Brain microvascular endothelial cell (primary cell): ENCODE measurements at regions not wholly inside any gene's neighbourhood (a gene's known extent, or its start where the extent isn't known, plus 50 kb on each side); places are given as distances from the start of the nearest gene placed in this dataset.

Experiments
- DNase-seq: peaks from one replicate; pipeline ENCODE4 v3.0.0-alpha.2; 2020
- H3K27ac ChIP-seq: fragments of 250-450 bp; sonication (Bioruptor Pico); 2 replicates; pipeline ENCODE4 v1.5.1; 2020; ENCODE audit warnings: mild to moderate bottlenecking, moderate library complexity
- H3K27me3 ChIP-seq: fragments of 250-450 bp; sonication (Bioruptor Pico); replicated peaks from 2 replicates; pipeline ENCODE4 v1.5.1; 2020; ENCODE audit warnings: mild to moderate bottlenecking
- H3K36me3 ChIP-seq: fragments of 250-450 bp; sonication (Bioruptor Pico); replicated peaks from 2 replicates; pipeline ENCODE4 v1.5.1; 2020; ENCODE audit warnings: mild to moderate bottlenecking
- H3K4me3 ChIP-seq: 2 replicates; pipeline ENCODE4 v1.5.1; 2011; ENCODE audit warnings: low read depth, mild to moderate bottlenecking, control low read depth, low read length, moderate library complexity
- in situ Hi-C: cut with HindIII; loops from 2 replicates; pipeline ENCODE4 v1.10.0; 2017; ENCODE audit warnings: low sequenced_read_pairs, low pct_ligation_motif_present
- TF ChIP-seq, protein P1 (sequence below): IDR thresholded peaks from 2 replicates; pipeline ENCODE4 v1.5.1; 2011; ENCODE audit warnings: low read depth, mild to moderate bottlenecking, moderate library complexity, low read length, control low read depth, inconsistent platforms; ENCODE audit errors: missing control alignments

DNA sequence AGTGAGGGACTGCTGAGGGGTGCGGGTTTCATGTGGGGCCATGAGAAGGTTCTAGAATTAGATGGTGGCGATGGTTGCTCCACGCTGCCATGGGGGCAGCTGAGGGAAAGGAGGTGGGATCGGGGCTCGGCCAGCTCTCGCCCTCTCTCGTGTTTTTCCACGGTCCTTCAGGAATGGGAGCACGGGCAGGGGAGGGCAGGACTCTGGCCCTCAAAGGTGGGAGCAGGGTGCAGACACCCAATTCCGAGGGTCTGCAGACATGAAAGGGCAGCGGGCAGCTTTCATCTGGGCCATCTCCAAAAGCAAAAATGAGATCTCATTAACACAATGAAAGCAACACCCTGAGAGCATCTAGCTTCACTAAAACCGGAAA lies 53.4 kb upstream of the SALL3 start:
- in situ Hi-C loops, result no loop called here
- H3K27me3 ChIP-seq, result no peaks in the 10 kb centered on the region
- DNase-seq, result no peak
- TF ChIP-seq, protein P1, sequence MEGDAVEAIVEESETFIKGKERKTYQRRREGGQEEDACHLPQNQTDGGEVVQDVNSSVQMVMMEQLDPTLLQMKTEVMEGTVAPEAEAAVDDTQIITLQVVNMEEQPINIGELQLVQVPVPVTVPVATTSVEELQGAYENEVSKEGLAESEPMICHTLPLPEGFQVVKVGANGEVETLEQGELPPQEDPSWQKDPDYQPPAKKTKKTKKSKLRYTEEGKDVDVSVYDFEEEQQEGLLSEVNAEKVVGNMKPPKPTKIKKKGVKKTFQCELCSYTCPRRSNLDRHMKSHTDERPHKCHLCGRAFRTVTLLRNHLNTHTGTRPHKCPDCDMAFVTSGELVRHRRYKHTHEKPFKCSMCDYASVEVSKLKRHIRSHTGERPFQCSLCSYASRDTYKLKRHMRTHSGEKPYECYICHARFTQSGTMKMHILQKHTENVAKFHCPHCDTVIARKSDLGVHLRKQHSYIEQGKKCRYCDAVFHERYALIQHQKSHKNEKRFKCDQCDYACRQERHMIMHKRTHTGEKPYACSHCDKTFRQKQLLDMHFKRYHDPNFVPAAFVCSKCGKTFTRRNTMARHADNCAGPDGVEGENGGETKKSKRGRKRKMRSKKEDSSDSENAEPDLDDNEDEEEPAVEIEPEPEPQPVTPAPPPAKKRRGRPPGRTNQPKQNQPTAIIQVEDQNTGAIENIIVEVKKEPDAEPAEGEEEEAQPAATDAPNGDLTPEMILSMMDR, result no peak
- H3K27ac ChIP-seq, result no peak overlapping the region
- H3K4me3 ChIP-seq, result no peak overlapping the region
- no peaks in the 10 kb centered on the region for H3K36me3 ChIP-seq

DNA sequence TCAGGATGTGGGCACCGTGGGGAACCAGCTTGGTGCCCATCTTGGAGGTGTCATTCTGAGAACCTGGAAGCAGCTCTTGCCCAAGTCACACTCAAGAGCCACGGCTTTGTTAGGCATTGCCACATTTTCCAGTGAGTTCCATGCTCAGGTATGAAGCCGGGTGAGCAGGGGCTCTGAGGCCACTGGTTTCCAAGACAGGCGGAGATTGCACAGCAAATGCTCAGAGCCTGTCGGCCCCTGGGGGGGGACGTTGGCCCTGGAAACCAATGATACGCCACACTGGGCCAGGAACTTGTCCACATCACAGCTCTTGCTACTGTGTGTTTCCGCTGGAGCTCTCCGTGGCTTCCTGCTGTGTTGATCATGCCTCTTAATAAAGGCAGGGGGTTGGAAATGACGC lies 52.5 kb upstream of the SALL3 start:
- Histone ChIP-seq H3K4me3 (no peak overlapping the region), H3K27ac (no peak overlapping the region), H3K36me3 (no peaks in the 10 kb centered on the region), H3K27me3 (no peaks in the 10 kb centered on the region)
- in situ Hi-C loops, result no loop called here
- no peak for DNase-seq
- TF ChIP-seq, protein P1, result no peak

DNA sequence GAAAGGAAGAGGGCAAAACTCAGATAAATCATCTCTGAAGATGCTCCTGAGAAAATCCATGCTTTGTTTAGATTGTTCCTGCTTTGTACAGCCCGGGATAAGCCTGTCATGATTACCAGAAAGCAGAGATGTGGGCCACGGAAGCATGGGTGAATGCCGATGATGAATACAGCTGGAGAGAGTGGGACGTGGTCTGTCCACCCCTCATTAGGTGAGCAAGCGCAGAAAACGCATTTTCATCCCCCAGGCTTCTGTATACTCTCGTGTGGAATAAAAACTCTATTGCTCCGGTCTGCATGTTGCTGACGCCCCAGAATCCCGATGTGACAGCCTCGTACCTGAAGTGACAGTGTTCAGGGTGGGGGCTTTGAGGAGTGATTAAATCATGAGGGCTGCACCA lies 52.0 kb upstream of the SALL3 start:
- H3K36me3 ChIP-seq, result no peaks in the 10 kb centered on the region
- no peak overlapping the region for H3K4me3 ChIP-seq
- in situ Hi-C loops, result no loop called here
- DNase-seq, result no peak
- H3K27ac ChIP-seq, result no peak overlapping the region
- H3K27me3 ChIP-seq, result no peaks in the 10 kb centered on the region
- TF ChIP-seq, protein P1, result no peak

DNA sequence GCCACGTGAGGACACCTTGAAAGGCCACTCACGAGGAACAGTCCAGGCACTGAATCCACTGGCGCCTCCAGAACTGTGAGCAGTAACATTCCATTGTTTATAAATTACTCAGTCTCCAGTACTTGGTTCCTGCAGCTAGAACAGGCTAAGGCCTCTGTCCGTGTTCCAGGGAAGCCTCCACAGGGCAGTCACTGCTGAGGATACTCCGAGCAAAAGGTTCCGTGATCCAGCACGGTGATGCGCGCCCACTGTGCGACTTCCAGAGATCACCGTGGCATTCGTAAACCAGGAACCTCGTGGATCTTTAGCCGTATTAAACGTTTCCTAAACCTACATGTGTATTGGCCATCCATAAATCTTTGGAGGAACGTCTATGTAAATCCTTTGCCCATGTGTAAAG lies 51.5 kb upstream of the SALL3 start:
- TF ChIP-seq, protein P1, result no peak
- H3K4me3 ChIP-seq, result no peak overlapping the region
- no peak for DNase-seq
- in situ Hi-C loops, result no loop called here
- H3K36me3 ChIP-seq, result no peaks in the 10 kb centered on the region
- H3K27ac ChIP-seq, result no peak overlapping the region
- no peaks in the 10 kb centered on the region for H3K27me3 ChIP-seq

DNA sequence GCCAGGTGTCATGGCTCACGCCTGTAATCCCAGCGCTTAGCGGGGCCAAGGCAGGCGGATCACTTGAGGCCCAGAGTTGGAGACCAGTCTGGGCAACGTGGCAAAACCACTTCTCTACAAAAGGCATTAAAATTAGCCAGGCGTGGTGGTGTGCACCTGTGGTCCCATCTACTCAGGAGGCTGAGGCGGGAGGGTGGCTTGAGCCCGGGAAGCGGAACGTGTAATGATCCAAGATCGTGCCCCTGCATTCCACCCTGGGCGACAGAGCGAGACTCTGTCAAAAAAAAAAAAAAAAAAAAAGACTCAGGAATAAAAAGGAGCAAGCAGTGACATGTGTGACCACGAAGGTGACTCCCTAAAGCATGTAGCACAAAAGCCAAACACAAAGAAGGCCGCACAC lies 50.1 kb upstream of the SALL3 start:
- TF ChIP-seq, protein P1, result no peak
- Histone ChIP-seq H3K27me3 (no peaks in the 10 kb centered on the region), H3K36me3 (no peaks in the 10 kb centered on the region), H3K27ac (no peak overlapping the region), H3K4me3 (no peak overlapping the region)
- in situ Hi-C loops, result no loop called here
- no peak for DNase-seq
